ENCODE measurements at regions not wholly inside any gene's neighbourhood (a gene's known extent, or its start where the extent isn't known, plus 50 kb on each side); places are given as distances from the start of the nearest gene placed in this dataset.

DNA sequence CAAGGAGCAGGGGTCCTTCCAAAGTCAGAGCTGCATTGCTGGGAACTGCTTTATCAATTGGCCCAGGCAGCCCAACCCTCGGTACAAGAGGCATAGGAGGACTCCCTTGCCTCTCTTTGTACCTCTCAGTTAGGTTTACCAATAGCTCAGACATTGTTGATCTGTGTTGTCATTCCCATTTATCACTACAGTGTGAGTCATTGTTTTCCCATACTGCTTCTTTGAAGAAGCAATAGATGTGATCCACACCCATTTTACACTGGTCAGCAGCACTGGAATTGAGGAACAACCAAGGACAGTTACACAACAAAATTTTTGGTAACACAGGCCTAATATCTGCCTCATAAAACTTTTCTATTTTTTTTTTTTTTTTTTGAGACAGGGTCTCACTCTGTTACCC is 307.2 kb downstream of the SNX13 start:
- H3K4me3 ChIP-seq (ENCODE audit: low read depth, poor library complexity, severe bottlenecking) = no peak overlapping the region
- no peak for DNase-seq (ENCODE audit: low spot score in 2 of 2)
- 59 to 60% methylated on average over 1 of the region's 1 CpG for WGBS, 2 donors
- intact Hi-C loops (cut with DNase I; ENCODE audit: low total_unique reads) = no loop called here
- TF ChIP-seq CTCF (IDR thresholded peaks at IDR 0.05) = no peak
- no peak for TF ChIP-seq POLR2A (IDR thresholded peaks at IDR 0.05)

- intact Hi-C loops (cut with DNase I; ENCODE audit: low total_unique reads) = no loop called here
- H3K4me3 ChIP-seq (ENCODE audit: low read depth, poor library complexity, severe bottlenecking) = no peak overlapping the region
- DNase-seq (ENCODE audit: low spot score in 2 of 2) = no peak
- 52 to 72% methylated on average over 1 of the region's 1 CpG for WGBS, 2 donors
- no peak for TF ChIP-seq POLR2A (IDR thresholded peaks at IDR 0.05)
- no peak for TF ChIP-seq CTCF (IDR thresholded peaks at IDR 0.05)
These were observed 301.6 kb downstream of the SNX13 start for GRCh38 chr7:17638727-17639126.

- no peak for DNase-seq (ENCODE audit: low spot score in 2 of 2)
- TF ChIP-seq POLR2A (IDR thresholded peaks at IDR 0.05) (no peak), CTCF (IDR thresholded peaks at IDR 0.05) (peak in 1 of 3 donors; percentile 40)
- intact Hi-C loops (cut with DNase I; ENCODE audit: low total_unique reads) = no loop called here
- WGBS, 2 donors = 72 to 73% methylated on average over 4 of the region's 4 CpGs
- H3K4me3 ChIP-seq (ENCODE audit: low read depth, poor library complexity, severe bottlenecking) = no peak overlapping the region
These were observed 299.4 kb downstream of the SNX13 start for GRCh38 chr7:17640730-17641377.

GRCh38 chr7:17645500-17645899 is 294.8 kb downstream of the SNX13 start:
- no peak for TF ChIP-seq POLR2A (IDR thresholded peaks at IDR 0.05)
- TF ChIP-seq CTCF (IDR thresholded peaks at IDR 0.05) = no peak
- intact Hi-C loops (cut with DNase I; ENCODE audit: low total_unique reads) = no loop called here
- WGBS, 2 donors = 85 to 97% methylated on average over 1 of the region's 1 CpG
- no peak overlapping the region for H3K4me3 ChIP-seq (ENCODE audit: low read depth, poor library complexity, severe bottlenecking)
- no peak for DNase-seq (ENCODE audit: low spot score in 2 of 2)

DNA sequence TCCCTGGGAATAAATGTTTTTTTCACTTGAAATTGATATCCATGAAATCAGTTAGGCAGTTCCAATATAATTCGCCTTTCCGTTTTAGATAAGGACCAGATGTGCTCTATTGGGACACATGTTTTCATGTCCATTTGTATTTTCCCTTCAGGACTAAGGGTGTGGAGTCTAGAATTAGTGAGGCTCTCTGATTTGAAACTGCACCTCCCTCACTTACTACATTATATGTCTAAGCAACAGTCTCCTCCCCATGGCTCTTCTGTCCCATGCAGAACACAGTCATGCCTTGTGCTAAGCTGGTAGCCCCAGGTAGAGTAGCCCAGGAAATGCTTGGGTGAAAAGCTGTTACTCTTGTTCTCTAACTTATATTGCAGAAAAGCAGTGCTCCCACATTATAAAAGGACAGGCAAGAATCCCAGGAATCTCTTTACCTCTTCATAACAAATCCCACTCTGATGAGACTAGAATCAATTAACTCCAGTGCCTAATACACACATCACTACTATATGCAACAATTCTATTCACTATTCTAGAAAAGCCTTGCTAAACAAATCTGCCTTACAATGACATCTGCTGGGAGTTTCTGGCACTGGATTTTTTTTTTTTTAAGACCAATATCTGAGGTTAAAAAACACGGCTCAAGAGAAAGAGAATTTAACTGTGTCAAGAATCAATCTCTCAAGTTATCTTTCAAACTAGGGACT is 293.9 kb downstream of the SNX13 start:
- 24 to 35% methylated on average over 3 of the region's 3 CpGs for whole genome bisulfite sequencing, 2 donors
- TF ChIP-seq CTCF (IDR thresholded peaks at IDR 0.05) = no peak
- no peak for TF ChIP-seq POLR2A (IDR thresholded peaks at IDR 0.05)
- no peak for DNase-seq (ENCODE audit: low spot score in 2 of 2)
- no peak overlapping the region for H3K4me3 ChIP-seq (ENCODE audit: low read depth, poor library complexity, severe bottlenecking)
- intact Hi-C loops (cut with DNase I; ENCODE audit: low total_unique reads) = no loop called here
